ENCODE measurements at regions not wholly inside any gene's neighbourhood (a gene's known extent, or its start where the extent isn't known, plus 50 kb on each side); places are given as distances from the start of the nearest gene placed in this dataset.
"Not testable (repeated sequence)": the region's sequence is repeated elsewhere in the genome, so short reads cannot be mapped to it uniquely, and the experiment has no call there.

GRCh38 chr20:30295967-30296366 is 961.5 kb upstream of the DEFB115 start:
- not testable (repeated sequence) for DNase-seq (ENCODE audit: low read depth in 2 of 2)

- DNase-seq (ENCODE audit: low read depth in 2 of 2) = not testable (repeated sequence)
Observed at GRCh38 chr20:30297878-30298595, 959.4 kb upstream of the DEFB115 start.

GRCh38 chr20:30300220-30300642 is 957.2 kb upstream of the DEFB115 start:
- DNase-seq (ENCODE audit: low read depth in 2 of 2) = not testable (repeated sequence)

- DNase-seq (ENCODE audit: low read depth in 2 of 2) = not testable (repeated sequence)
Observed at GRCh38 chr20:30302786-30303185, 954.7 kb upstream of the DEFB115 start.

- not testable (repeated sequence) for DNase-seq (ENCODE audit: low read depth in 2 of 2)
Observed at GRCh38 chr20:30309938-30310337, 947.5 kb upstream of the DEFB115 start.

- not testable (repeated sequence) for DNase-seq (ENCODE audit: low read depth in 2 of 2)
Observed at GRCh38 chr20:30310385-30310784, 947.1 kb upstream of the DEFB115 start.

- DNase-seq (ENCODE audit: low read depth in 2 of 2) = not testable (repeated sequence)
Observed at GRCh38 chr20:30312220-30312619, 945.2 kb upstream of the DEFB115 start.

GRCh38 chr20:30313660-30314059 is 943.8 kb upstream of the DEFB115 start:
- DNase-seq (ENCODE audit: low read depth in 2 of 2) = not testable (repeated sequence)

GRCh38 chr20:30316063-30316462 is 941.4 kb upstream of the DEFB115 start:
- not testable (repeated sequence) for DNase-seq (ENCODE audit: low read depth in 2 of 2)

- not testable (repeated sequence) for DNase-seq (ENCODE audit: low read depth in 2 of 2)
Observed at GRCh38 chr20:30316532-30317299, 940.7 kb upstream of the DEFB115 start.

GRCh38 chr20:30333744-30334143 is 923.7 kb upstream of the DEFB115 start:
- DNase-seq (ENCODE audit: low read depth in 2 of 2) = not testable (repeated sequence)

GRCh38 chr20:30337556-30337955 is 919.9 kb upstream of the DEFB115 start:
- not testable (repeated sequence) for DNase-seq (ENCODE audit: low read depth in 2 of 2)

- not testable (repeated sequence) for DNase-seq (ENCODE audit: low read depth in 2 of 2)
Observed at GRCh38 chr20:30348932-30349331, 908.5 kb upstream of the DEFB115 start.

- DNase-seq (ENCODE audit: low read depth in 2 of 2) = not testable (repeated sequence)
Observed at GRCh38 chr20:30356854-30357467, 900.5 kb upstream of the DEFB115 start.

GRCh38 chr20:30361756-30362155 is 895.7 kb upstream of the DEFB115 start:
- not testable (repeated sequence) for DNase-seq (ENCODE audit: low read depth in 2 of 2)

- DNase-seq (ENCODE audit: low read depth in 2 of 2) = not testable (repeated sequence)
Observed at GRCh38 chr20:30376430-30376766, 881.1 kb upstream of the DEFB115 start.

- DNase-seq (ENCODE audit: low read depth in 2 of 2) = peak; percentile 59 to 79
Observed at GRCh38 chr20:30376767-30377658, 880.5 kb upstream of the DEFB115 start.

- not testable (repeated sequence) for DNase-seq (ENCODE audit: low read depth in 2 of 2)
Observed at GRCh38 chr20:30378317-30378716, 879.1 kb upstream of the DEFB115 start.

- DNase-seq (ENCODE audit: low read depth in 2 of 2) = not testable (repeated sequence)
Observed at GRCh38 chr20:30378721-30379120, 878.7 kb upstream of the DEFB115 start.

GRCh38 chr20:30384841-30385240 is 872.6 kb upstream of the DEFB115 start:
- DNase-seq (ENCODE audit: low read depth in 2 of 2) = not testable (repeated sequence)

- DNase-seq (ENCODE audit: low read depth in 2 of 2) = not testable (repeated sequence)
Observed at GRCh38 chr20:30386099-30386498, 871.4 kb upstream of the DEFB115 start.
